ENCODE measurements at regions not wholly inside any gene's neighbourhood (a gene's known extent, or its start where the extent isn't known, plus 50 kb on each side); places are given as distances from the start of the nearest gene placed in this dataset.

- Mint-ChIP-seq H3K9me3 (ENCODE audit: low read depth) (no peaks in the 10 kb centered on the region), H3K36me3 (no peaks in the 10 kb centered on the region), H3K4me3 (no peak overlapping the region), H3K27me3 (peaks cover 5% of the 10 kb centered on the region), H3K4me1 (no peaks in the 10 kb centered on the region), H3K27ac (no peak overlapping the region)
- CTCF ChIA-PET: no interaction called here
- no peak for DNase-seq
- ATAC-seq: no peak
These were observed 666.6 kb upstream of the CCDC54 start for GRCh38 chr3:106710596-106710995.

DNA sequence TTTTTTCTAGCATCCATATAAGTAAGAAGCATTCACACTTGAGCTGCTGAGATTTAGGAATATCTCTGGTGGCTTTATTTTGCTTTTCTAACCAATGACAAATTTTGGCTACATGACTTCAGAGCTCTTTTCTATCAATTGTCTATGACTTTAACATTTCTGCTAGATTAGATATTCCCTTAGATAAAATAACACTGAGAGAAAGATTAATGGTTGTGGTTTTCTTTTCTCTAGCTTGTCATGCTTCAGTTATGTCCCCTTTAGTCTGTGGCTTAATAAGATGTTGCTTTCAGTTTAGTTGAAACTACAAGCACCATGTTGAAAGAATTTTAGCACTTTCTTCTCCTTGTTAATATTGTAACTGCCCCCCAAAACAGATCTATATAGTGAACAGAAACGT is 665.6 kb upstream of the CCDC54 start:
- H3K9me3 Mint-ChIP-seq (ENCODE audit: low read depth): no peaks in the 10 kb centered on the region
- no peak overlapping the region for H3K4me3 Mint-ChIP-seq
- no peak for DNase-seq
- H3K4me1 Mint-ChIP-seq: no peaks in the 10 kb centered on the region
- no peak overlapping the region for H3K27ac Mint-ChIP-seq
- peaks cover 5% of the 10 kb centered on the region for H3K27me3 Mint-ChIP-seq
- ATAC-seq: no peak
- CTCF ChIA-PET: no interaction called here
- no peaks in the 10 kb centered on the region for H3K36me3 Mint-ChIP-seq

DNA sequence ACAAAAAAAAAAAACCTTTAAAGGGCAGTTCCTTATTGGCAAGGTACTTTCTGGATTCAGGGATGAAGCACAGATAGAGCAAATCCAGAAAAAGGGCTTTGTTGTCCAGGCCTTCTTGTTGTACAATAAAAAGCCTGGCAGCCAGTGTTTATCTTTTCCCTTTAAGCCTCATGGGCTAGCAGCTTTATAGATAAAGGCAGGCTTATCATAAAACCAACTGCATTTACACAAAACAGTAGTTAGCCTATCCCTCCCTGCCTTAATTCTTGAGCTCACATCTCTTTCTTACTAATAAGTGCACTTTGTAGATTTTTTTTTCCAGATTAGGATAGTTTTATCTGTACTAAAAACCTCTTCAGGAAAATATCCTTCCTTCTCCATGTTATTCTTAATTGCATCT is 662.8 kb upstream of the CCDC54 start:
- no peaks in the 10 kb centered on the region for H3K36me3 Mint-ChIP-seq
- H3K4me1 Mint-ChIP-seq: no peaks in the 10 kb centered on the region

DNA sequence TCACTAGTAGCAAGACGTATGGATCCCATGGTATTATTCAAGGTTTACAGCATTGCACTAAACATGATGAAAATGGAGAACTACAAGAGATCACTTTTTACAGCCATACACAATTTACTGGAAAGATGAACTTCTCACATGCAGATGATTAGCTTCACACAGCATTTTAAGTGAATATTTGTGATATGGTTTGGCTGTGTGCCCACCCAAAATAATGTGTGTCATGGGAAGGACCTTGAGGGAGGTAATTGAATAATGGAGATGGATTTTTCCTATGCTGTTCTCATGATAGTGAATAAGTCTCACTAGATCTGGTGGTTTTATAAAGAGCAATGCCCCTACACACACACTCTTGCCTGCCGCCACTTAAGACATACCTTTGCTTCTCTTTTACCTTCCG is 662.0 kb upstream of the CCDC54 start:
- Mint-ChIP-seq H3K4me3 (no peak overlapping the region), H3K9me3 (ENCODE audit: low read depth) (no peaks in the 10 kb centered on the region), H3K27ac (no peak overlapping the region), H3K27me3 (peaks cover 9% of the 10 kb centered on the region), H3K36me3 (no peaks in the 10 kb centered on the region), H3K4me1 (no peaks in the 10 kb centered on the region)
- DNase-seq (no peak), ATAC-seq (no peak)
- CTCF ChIA-PET: no interaction called here

More for the DNA sequence above, 662.8 kb upstream of the CCDC54 start:
- Mint-ChIP-seq H3K27me3 (peaks cover 9% of the 10 kb centered on the region), H3K4me3 (no peak overlapping the region), H3K27ac (no peak overlapping the region), H3K9me3 (ENCODE audit: low read depth) (no peaks in the 10 kb centered on the region)
- CTCF ChIA-PET: no interaction called here
- ATAC-seq: no peak
- no peak for DNase-seq

DNA sequence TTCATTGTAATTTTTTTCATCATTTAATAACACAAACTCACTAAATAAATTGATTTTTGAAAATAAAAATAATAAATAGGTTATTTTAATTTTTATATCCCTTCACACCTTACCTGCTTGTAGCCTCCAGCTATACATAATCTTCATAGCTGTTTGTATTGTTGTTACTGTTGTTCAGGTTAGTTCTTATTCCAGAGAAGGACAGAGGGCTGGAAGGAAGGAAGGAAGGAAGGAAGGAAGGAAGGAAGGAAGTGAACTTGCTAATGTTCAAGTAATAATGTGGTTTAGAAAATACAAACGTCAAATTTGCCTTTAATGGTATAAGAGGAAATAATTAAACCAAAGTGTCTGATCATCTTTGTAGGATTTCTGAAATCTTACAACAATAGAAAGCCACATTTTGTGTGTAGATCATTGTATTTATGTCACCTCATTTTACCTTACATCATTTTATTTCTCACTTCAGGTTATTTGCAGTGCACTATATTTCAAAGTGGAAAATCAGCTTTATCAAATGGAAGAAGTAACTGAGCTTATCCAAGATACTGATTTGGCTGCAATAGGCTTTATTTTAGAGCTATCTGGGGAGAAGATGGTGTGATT is 660.0 kb upstream of the CCDC54 start:
- DNase-seq: no peak
- CTCF ChIA-PET: no interaction called here
- Mint-ChIP-seq H3K27me3 (peaks cover 4% of the 10 kb centered on the region), H3K9me3 (ENCODE audit: low read depth) (no peaks in the 10 kb centered on the region), H3K27ac (no peak overlapping the region), H3K4me1 (no peaks in the 10 kb centered on the region), H3K36me3 (no peaks in the 10 kb centered on the region), H3K4me3 (no peak overlapping the region)
- ATAC-seq: no peak

GRCh38 chr3:106719077-106719476 is 658.2 kb upstream of the CCDC54 start:
- CTCF ChIA-PET: no interaction called here
- H3K36me3 Mint-ChIP-seq: no peaks in the 10 kb centered on the region
- no peak for ATAC-seq
- H3K4me3 Mint-ChIP-seq: no peak overlapping the region
- H3K27ac Mint-ChIP-seq: no peak overlapping the region
- no peaks in the 10 kb centered on the region for H3K4me1 Mint-ChIP-seq
- DNase-seq: no peak
- peaks cover 4% of the 10 kb centered on the region for H3K27me3 Mint-ChIP-seq
- no peaks in the 10 kb centered on the region for H3K9me3 Mint-ChIP-seq (ENCODE audit: low read depth)

DNA sequence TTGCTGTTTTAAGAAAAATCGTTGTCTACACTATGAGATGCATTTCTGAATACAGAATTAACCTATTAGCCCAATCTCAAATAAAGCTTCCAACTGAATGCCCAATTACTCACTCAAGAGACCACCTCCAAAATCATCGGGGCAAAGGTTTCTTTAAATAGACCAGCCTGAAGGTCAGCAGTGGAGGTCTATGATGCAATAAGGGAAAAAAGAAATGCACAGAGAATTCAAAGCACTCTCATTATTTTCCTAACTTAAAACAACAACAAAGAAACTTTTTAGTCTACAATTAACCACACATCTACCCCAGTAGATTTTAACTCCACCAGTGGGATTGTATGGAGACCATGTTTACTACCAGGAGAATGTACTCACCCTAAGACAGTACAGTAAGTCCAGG is 657.7 kb upstream of the CCDC54 start:
- H3K36me3 Mint-ChIP-seq: no peaks in the 10 kb centered on the region
- no peaks in the 10 kb centered on the region for H3K4me1 Mint-ChIP-seq
- no peak for DNase-seq
- no peak overlapping the region for H3K4me3 Mint-ChIP-seq
- H3K27me3 Mint-ChIP-seq: peaks cover 4% of the 10 kb centered on the region
- ATAC-seq: no peak
- CTCF ChIA-PET: no interaction called here
- H3K27ac Mint-ChIP-seq: no peak overlapping the region
- H3K9me3 Mint-ChIP-seq (ENCODE audit: low read depth): no peaks in the 10 kb centered on the region

DNA sequence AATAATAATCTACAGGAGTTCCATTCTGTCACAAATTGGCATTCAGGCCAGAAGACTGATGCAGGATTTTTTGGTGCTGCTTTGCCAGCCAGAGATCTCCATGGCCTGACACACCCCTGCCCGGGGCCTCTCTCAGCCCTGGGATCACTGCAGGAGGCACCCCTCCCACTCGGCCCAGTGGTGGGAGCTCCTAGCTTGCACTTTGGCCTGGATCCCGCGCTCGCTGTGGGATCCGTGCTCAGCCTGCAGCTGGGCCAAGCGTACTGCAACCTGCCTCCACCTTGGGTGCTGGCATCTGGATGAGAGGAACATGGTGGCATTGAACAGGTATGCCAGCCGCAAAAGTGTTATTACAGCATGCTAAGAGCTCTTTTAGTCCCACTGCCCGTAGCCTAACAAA is 656.7 kb upstream of the CCDC54 start:
- DNase-seq (no peak), ATAC-seq (no peak)
- H3K27me3 Mint-ChIP-seq: peaks cover 4% of the 10 kb centered on the region
- CTCF ChIA-PET: no interaction called here
- H3K27ac Mint-ChIP-seq: no peak overlapping the region
- H3K36me3 Mint-ChIP-seq: no peaks in the 10 kb centered on the region
- H3K4me3 Mint-ChIP-seq: no peak overlapping the region
- no peaks in the 10 kb centered on the region for H3K9me3 Mint-ChIP-seq (ENCODE audit: low read depth)
- no peaks in the 10 kb centered on the region for H3K4me1 Mint-ChIP-seq

- H3K4me3 Mint-ChIP-seq: no peak overlapping the region
- no peak overlapping the region for H3K27ac Mint-ChIP-seq
- DNase-seq (no peak), ATAC-seq (no peak)
- CTCF ChIA-PET: no interaction called here
- H3K9me3 Mint-ChIP-seq (ENCODE audit: low read depth): no peaks in the 10 kb centered on the region
- no peaks in the 10 kb centered on the region for H3K4me1 Mint-ChIP-seq
- no peaks in the 10 kb centered on the region for H3K36me3 Mint-ChIP-seq
- H3K27me3 Mint-ChIP-seq: peaks cover 11% of the 10 kb centered on the region
These were observed 651.7 kb upstream of the CCDC54 start for GRCh38 chr3:106725566-106725965.

DNA sequence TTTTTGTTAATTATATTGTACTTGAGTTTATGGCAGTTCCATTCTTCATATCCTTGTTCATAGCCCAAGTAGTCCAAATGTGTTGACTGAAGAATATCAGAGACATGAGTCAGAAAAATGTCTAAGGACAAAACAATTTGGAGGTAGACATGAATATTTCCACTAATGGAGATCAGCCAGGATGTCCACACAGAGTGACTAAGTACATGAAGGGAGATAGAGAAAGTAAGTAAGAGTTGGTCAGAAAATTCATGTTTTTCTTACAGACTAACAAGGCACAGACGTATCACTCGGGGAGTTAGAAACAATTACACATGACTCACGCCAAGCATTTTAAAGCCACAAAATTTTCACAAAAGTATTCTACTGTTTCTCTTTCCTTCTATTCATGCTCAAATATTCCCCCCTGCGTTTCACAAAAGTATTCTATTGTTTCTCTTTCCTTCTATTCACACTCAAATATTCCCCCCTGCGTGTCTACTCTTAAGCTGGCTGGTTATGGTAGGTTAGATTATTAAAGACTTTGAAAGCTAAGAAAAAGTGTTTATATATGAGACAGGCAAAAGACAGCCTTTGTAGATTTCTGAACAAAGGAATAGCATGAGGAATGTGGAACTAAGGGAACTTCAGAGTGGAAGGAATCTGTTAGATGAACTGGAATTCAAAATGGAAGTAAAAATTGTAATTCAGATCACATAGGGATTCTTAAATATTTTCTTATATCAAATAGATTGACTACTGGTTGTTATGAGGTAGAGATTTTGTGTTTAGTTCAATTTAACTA is 648.7 kb upstream of the CCDC54 start:
- CTCF ChIA-PET: interaction anchor here (0.6 kb wide), 1 partner anchor 1913 kb away, joined by 3 read pairs; no protein-coding TSS in a partner anchor
- Mint-ChIP-seq H3K4me1 (no peaks in the 10 kb centered on the region), H3K9me3 (ENCODE audit: low read depth) (no peaks in the 10 kb centered on the region), H3K27ac (no peak overlapping the region), H3K27me3 (peaks cover 12% of the 10 kb centered on the region), H3K36me3 (no peaks in the 10 kb centered on the region), H3K4me3 (no peak overlapping the region)
- DNase-seq: no peak
- no peak for ATAC-seq

DNA sequence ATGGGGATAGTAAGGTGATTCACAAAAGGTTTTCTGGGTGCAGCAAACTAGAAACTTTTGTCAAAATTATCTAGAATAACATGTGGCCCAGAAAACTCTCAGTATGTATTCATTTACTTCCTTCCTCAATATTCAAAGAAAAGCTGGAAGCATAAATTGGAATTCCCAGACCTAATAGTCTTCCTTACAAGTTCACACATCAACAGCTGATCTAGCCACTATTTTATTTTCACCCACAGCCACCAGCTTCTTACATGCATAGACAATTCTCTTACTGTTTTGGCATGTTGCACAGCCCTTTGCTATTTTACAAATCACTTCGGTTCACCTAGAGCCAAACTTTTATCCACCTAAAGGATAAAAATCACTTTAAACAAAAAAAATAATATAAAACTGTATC is 647.8 kb upstream of the CCDC54 start:
- CTCF ChIA-PET: no interaction called here
- H3K27ac Mint-ChIP-seq: no peak overlapping the region
- H3K9me3 Mint-ChIP-seq (ENCODE audit: low read depth): no peaks in the 10 kb centered on the region
- DNase-seq: no peak
- no peak for ATAC-seq
- no peaks in the 10 kb centered on the region for H3K36me3 Mint-ChIP-seq
- H3K4me3 Mint-ChIP-seq: no peak overlapping the region
- H3K4me1 Mint-ChIP-seq: no peaks in the 10 kb centered on the region
- peaks cover 12% of the 10 kb centered on the region for H3K27me3 Mint-ChIP-seq

- H3K4me3 Mint-ChIP-seq: no peak overlapping the region
- H3K4me1 Mint-ChIP-seq: no peaks in the 10 kb centered on the region
- CTCF ChIA-PET: no interaction called here
- DNase-seq (no peak), ATAC-seq (no peak)
- peaks cover 12% of the 10 kb centered on the region for H3K27me3 Mint-ChIP-seq
- no peaks in the 10 kb centered on the region for H3K36me3 Mint-ChIP-seq
- H3K27ac Mint-ChIP-seq: no peak overlapping the region
- H3K9me3 Mint-ChIP-seq (ENCODE audit: low read depth): no peaks in the 10 kb centered on the region
These were observed 646.0 kb upstream of the CCDC54 start for GRCh38 chr3:106731230-106731629.

DNA sequence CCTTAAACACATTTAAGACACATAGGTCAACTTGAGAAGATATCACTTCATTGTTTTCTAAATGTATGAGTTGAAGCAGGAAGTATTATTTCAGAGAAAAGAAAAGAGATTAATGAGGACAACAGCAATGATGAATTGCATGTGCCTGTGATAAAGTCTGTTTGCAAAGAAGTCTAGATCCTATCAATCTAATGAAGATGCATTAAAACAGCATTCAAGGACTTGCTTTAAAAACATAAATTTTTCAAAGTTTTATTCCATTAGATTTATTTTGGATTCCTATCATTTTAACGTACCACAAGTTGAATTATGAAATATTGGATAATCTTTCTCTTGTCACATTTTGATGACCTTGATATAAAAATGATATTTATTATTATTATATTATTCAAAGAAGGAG is 642.5 kb upstream of the CCDC54 start:
- H3K27ac Mint-ChIP-seq: no peak overlapping the region
- H3K27me3 Mint-ChIP-seq: peaks cover 4% of the 10 kb centered on the region
- H3K36me3 Mint-ChIP-seq: no peaks in the 10 kb centered on the region
- no peaks in the 10 kb centered on the region for H3K9me3 Mint-ChIP-seq (ENCODE audit: low read depth)
- no peak for DNase-seq
- ATAC-seq: no peak
- H3K4me1 Mint-ChIP-seq: no peaks in the 10 kb centered on the region
- CTCF ChIA-PET: no interaction called here
- no peak overlapping the region for H3K4me3 Mint-ChIP-seq

DNA sequence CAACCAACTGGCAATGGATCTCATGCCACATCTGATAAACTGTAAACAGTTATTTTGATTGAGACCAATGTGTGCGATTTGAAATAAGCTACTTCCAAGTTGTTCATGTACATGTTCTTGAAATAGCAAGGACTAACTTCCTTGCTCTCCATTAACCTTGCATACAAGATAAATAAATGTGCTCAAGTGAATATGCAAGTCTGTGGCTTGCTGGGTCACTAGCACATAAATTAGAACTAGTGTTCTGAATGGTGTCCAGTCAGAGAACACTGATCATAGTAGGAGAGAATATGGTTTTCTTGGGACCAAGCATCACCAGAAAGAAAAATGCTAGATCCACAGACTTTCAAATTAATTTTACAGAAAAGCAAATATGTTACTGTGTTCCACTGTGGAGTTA is 640.0 kb upstream of the CCDC54 start:
- no peaks in the 10 kb centered on the region for H3K4me1 Mint-ChIP-seq
- H3K27ac Mint-ChIP-seq: no peak overlapping the region
- no peaks in the 10 kb centered on the region for H3K9me3 Mint-ChIP-seq (ENCODE audit: low read depth)
- ATAC-seq (no peak), DNase-seq (no peak)
- no peak overlapping the region for H3K4me3 Mint-ChIP-seq
- no peaks in the 10 kb centered on the region for H3K36me3 Mint-ChIP-seq
- peaks cover 2% of the 10 kb centered on the region for H3K27me3 Mint-ChIP-seq
- CTCF ChIA-PET: no interaction called here

Measured in activated CD8-positive, alpha-beta memory T cell treated with anti-CD3 and anti-CD28 coated beads, Interleukin-2, amount 10 ng/mL, durations not matched to agents 7 days and 5 days (primary cell).